ENCODE measurements at regions not wholly inside any gene's neighbourhood (a gene's known extent, or its start where the extent isn't known, plus 50 kb on each side); places are given as distances from the start of the nearest gene placed in this dataset.

- H3K4me3 ChIP-seq (ENCODE audit: control insufficient read depth in 2 of 3, extremely low read depth in 1 of 3, insufficient read depth in 2 of 3, low read depth in 1 of 3, low read length in 3 of 3): no peak overlapping the region
- no peaks in the 10 kb centered on the region for H4K20me1 ChIP-seq (ENCODE audit: control insufficient read depth, extremely low read depth, insufficient read depth, low read length)
- no peak for TF ChIP-seq EZH2 (IDR thresholded peaks at IDR 0.05; ENCODE audit: low read length)
- TF ChIP-seq, protein P1, sequence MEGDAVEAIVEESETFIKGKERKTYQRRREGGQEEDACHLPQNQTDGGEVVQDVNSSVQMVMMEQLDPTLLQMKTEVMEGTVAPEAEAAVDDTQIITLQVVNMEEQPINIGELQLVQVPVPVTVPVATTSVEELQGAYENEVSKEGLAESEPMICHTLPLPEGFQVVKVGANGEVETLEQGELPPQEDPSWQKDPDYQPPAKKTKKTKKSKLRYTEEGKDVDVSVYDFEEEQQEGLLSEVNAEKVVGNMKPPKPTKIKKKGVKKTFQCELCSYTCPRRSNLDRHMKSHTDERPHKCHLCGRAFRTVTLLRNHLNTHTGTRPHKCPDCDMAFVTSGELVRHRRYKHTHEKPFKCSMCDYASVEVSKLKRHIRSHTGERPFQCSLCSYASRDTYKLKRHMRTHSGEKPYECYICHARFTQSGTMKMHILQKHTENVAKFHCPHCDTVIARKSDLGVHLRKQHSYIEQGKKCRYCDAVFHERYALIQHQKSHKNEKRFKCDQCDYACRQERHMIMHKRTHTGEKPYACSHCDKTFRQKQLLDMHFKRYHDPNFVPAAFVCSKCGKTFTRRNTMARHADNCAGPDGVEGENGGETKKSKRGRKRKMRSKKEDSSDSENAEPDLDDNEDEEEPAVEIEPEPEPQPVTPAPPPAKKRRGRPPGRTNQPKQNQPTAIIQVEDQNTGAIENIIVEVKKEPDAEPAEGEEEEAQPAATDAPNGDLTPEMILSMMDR (optimal IDR thresholded peaks at IDR 0.05 in 1 of 3, IDR thresholded peaks at IDR 0.05 in 1 of 3, conservative IDR thresholded peaks at IDR 0.05 in 1 of 3; ENCODE audit: extremely low read depth in 1 of 3, insufficient read depth in 2 of 3, low read length in 3 of 3): no peak
- H3K4me2 ChIP-seq (ENCODE audit: control insufficient read depth, extremely low read depth, insufficient read depth, low read depth, low read length): no peak overlapping the region
- H2AFZ ChIP-seq (ENCODE audit: control insufficient read depth, low read length): no peak overlapping the region
- H3K79me2 ChIP-seq (ENCODE audit: control insufficient read depth, insufficient read depth, low read length): no peaks in the 10 kb centered on the region
- H3K4me1 ChIP-seq (ENCODE audit: control insufficient read depth, extremely low read depth, insufficient read depth, low read length): no peaks in the 10 kb centered on the region
- H3K9me3 ChIP-seq (ENCODE audit: control insufficient read depth, low read depth, low read length): no peaks in the 10 kb centered on the region
- no peaks in the 10 kb centered on the region for H3K36me3 ChIP-seq (ENCODE audit: control insufficient read depth in 2 of 2, extremely low read depth in 1 of 2, insufficient read depth in 2 of 2, low read length in 2 of 2)
- dilution Hi-C loops (cut with MboI; ENCODE audit: extremely low pct_ligation_motif_present, low sequenced_read_pairs): no loop called here
- no peak overlapping the region for H3K9ac ChIP-seq (ENCODE audit: control insufficient read depth, extremely low read depth, insufficient read depth, low read length)
- no peaks in the 10 kb centered on the region for H3K9me1 ChIP-seq (ENCODE audit: control insufficient read depth, extremely low read depth, insufficient read depth, low read length)
- no peak overlapping the region for H3K27ac ChIP-seq (ENCODE audit: control insufficient read depth, insufficient read depth, low read length)
- no peaks in the 10 kb centered on the region for H3K27me3 ChIP-seq (ENCODE audit: control insufficient read depth, extremely low read depth, insufficient read depth, low read length)
- DNase-seq (ENCODE audit: low read depth, low spot score): no peak
- FAIRE-seq: no peak
Measured at GRCh38 chr2:51846018-51846417, 814.1 kb upstream of the NRXN1 start.

GRCh38 chr2:51844596-51844995 is 812.7 kb upstream of the NRXN1 start:
- Histone ChIP-seq H3K27me3 (ENCODE audit: control insufficient read depth, extremely low read depth, insufficient read depth, low read length) (no peaks in the 10 kb centered on the region), H3K9ac (ENCODE audit: control insufficient read depth, extremely low read depth, insufficient read depth, low read length) (no peak overlapping the region)
- TF ChIP-seq, protein P1 (optimal IDR thresholded peaks at IDR 0.05 in 1 of 3, IDR thresholded peaks at IDR 0.05 in 1 of 3, conservative IDR thresholded peaks at IDR 0.05 in 1 of 3; ENCODE audit: extremely low read depth in 1 of 3, insufficient read depth in 2 of 3, low read length in 3 of 3): no peak
- no peak for TF ChIP-seq EZH2 (IDR thresholded peaks at IDR 0.05; ENCODE audit: low read length)

More at GRCh38 chr2:51844596-51844995, 812.7 kb upstream of the NRXN1 start:
- DNase-seq (ENCODE audit: low read depth, low spot score) (no peak), FAIRE-seq (no peak)
- Histone ChIP-seq H3K4me2 (ENCODE audit: control insufficient read depth, extremely low read depth, insufficient read depth, low read depth, low read length) (no peak overlapping the region), H3K36me3 (ENCODE audit: control insufficient read depth in 2 of 2, extremely low read depth in 1 of 2, insufficient read depth in 2 of 2, low read length in 2 of 2) (no peaks in the 10 kb centered on the region), H3K4me3 (ENCODE audit: control insufficient read depth in 2 of 3, extremely low read depth in 1 of 3, insufficient read depth in 2 of 3, low read depth in 1 of 3, low read length in 3 of 3) (no peak overlapping the region), H4K20me1 (ENCODE audit: control insufficient read depth, extremely low read depth, insufficient read depth, low read length) (no peaks in the 10 kb centered on the region), H2AFZ (ENCODE audit: control insufficient read depth, low read length) (no peak overlapping the region), H3K9me3 (ENCODE audit: control insufficient read depth, low read depth, low read length) (no peaks in the 10 kb centered on the region), H3K4me1 (ENCODE audit: control insufficient read depth, extremely low read depth, insufficient read depth, low read length) (no peaks in the 10 kb centered on the region), H3K79me2 (ENCODE audit: control insufficient read depth, insufficient read depth, low read length) (no peaks in the 10 kb centered on the region), H3K27ac (ENCODE audit: control insufficient read depth, insufficient read depth, low read length) (no peak overlapping the region), H3K9me1 (ENCODE audit: control insufficient read depth, extremely low read depth, insufficient read depth, low read length) (no peaks in the 10 kb centered on the region)
- dilution Hi-C loops (cut with MboI; ENCODE audit: extremely low pct_ligation_motif_present, low sequenced_read_pairs): no loop called here
